ENCODE measurements at regions not wholly inside any gene's neighbourhood (a gene's known extent, or its start where the extent isn't known, plus 50 kb on each side); places are given as distances from the start of the nearest gene placed in this dataset.

DNA sequence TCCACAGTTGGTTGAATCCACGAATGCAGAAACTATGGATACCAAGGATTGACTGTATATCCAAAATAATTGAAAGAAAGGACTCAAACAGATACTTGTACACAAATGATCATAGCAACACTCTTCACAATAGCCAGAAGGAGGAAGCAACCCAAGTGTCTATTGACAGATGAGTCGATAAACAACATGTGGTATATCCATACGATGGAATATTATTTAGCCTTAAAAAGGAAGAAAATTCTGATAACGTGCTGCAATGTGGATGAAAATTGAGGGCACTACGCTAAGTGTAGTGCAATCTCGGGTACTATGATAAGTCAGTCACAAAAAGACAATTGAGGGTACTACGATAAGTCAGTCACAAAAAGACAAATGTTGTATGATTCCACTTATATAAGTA is 83.6 kb upstream of the CPEB4 start:
- H3K27me3 Mint-ChIP-seq (ENCODE audit: low read depth), result no peaks in the 10 kb centered on the region
- CTCF ChIA-PET, result interaction anchor here (0.6 kb wide), 1 partner anchor 523 kb away, joined by 4 read pairs; no protein-coding TSS in a partner anchor
- no peaks in the 10 kb centered on the region; the same call in 1 of the 2 replicates for H3K9me3 Mint-ChIP-seq
- H3K4me3 Mint-ChIP-seq, result no peak overlapping the region
- H3K36me3 Mint-ChIP-seq, result peaks cover 5% of the 10 kb centered on the region
- no peak overlapping the region for H3K27ac Mint-ChIP-seq
- POLR2A ChIA-PET, result no interaction called here
- H3K4me1 Mint-ChIP-seq, result no peaks in the 10 kb centered on the region
- no peak for DNase-seq (ENCODE audit: low spot score)
- ATAC-seq, result no peak
- no peak for TF ChIP-seq ESRRA (CRISPR knock-in tag; IDR thresholded peaks at IDR 0.05; ENCODE audit: borderline replicate concordance)

GRCh38 chr5:173806270-173807035 is 81.7 kb upstream of the CPEB4 start:
- ChIA-PET POLR2A (no interaction called here), CTCF (interaction anchor here (0.6 kb wide), 1 partner anchor 68 kb away, joined by 3 read pairs; no protein-coding TSS in a partner anchor)
- no peak for ATAC-seq
- H3K27me3 Mint-ChIP-seq (ENCODE audit: low read depth), result no peaks in the 10 kb centered on the region
- H3K27ac Mint-ChIP-seq, result no peak overlapping the region
- no peak for TF ChIP-seq ZNF423 (CRISPR knock-in tag; IDR thresholded peaks at IDR 0.05)
- TF ChIP-seq GABPB1 (CRISPR knock-in tag; IDR thresholded peaks at IDR 0.05), result peak; percentile 91
- H3K4me1 Mint-ChIP-seq, result no peaks in the 10 kb centered on the region
- no peak for DNase-seq (ENCODE audit: low spot score)
- H3K36me3 Mint-ChIP-seq, result peaks cover 8% of the 10 kb centered on the region
- no peak overlapping the region for H3K4me3 Mint-ChIP-seq
- peaks cover 13% of the 10 kb centered on the region for H3K9me3 Mint-ChIP-seq

GRCh38 chr5:173807181-173807655 is 80.9 kb upstream of the CPEB4 start:
- ChIA-PET CTCF (interaction anchor here (0.6 to 1.0 kb wide), 2 partner anchors 68 to 165 kb away, joined by 3 read pairs; no protein-coding TSS in a partner anchor), POLR2A (no interaction called here)
- no peak for ATAC-seq

GRCh38 chr5:173808079-173808808 is 79.9 kb upstream of the CPEB4 start:
- POLR2A ChIA-PET, result no interaction called here
- no peak for DNase-seq (ENCODE audit: low spot score)
- Mint-ChIP-seq H3K4me1 (no peaks in the 10 kb centered on the region), H3K27ac (no peak overlapping the region), H3K9me3 (peaks cover 23% of the 10 kb centered on the region), H3K27me3 (ENCODE audit: low read depth) (no peaks in the 10 kb centered on the region), H3K36me3 (peaks cover 8% of the 10 kb centered on the region), H3K4me3 (no peak overlapping the region)
- TF ChIP-seq, protein P1, sequence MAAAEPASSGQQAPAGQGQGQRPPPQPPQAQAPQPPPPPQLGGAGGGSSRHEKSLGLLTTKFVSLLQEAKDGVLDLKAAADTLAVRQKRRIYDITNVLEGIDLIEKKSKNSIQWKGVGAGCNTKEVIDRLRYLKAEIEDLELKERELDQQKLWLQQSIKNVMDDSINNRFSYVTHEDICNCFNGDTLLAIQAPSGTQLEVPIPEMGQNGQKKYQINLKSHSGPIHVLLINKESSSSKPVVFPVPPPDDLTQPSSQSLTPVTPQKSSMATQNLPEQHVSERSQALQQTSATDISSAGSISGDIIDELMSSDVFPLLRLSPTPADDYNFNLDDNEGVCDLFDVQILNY (CRISPR knock-in tag; IDR thresholded peaks at IDR 0.05), result no peak
- TF ChIP-seq AFF4 (CRISPR knock-in tag; IDR thresholded peaks at IDR 0.05; ENCODE audit: borderline replicate concordance), result no peak
- no peak for TF ChIP-seq GRHL2 (CRISPR knock-in tag; IDR thresholded peaks at IDR 0.05; ENCODE audit: insufficient replicate concordance, severe bottlenecking)
- no peak for TF ChIP-seq SOX15 (CRISPR knock-in tag; IDR thresholded peaks at IDR 0.05)
- TF ChIP-seq ZNF671 (CRISPR knock-in tag; IDR thresholded peaks at IDR 0.05), result no peak
- TF ChIP-seq OVOL2 (CRISPR knock-in tag; IDR thresholded peaks at IDR 0.05; ENCODE audit: borderline replicate concordance), result no peak
- no peak for TF ChIP-seq TEAD4 (CRISPR knock-in tag; IDR thresholded peaks at IDR 0.05)
- CTCF ChIA-PET, result interaction anchor here (0.6 to 1.0 kb wide), 2 partner anchors 15 to 164 kb away, joined by 3 to 4 read pairs; no protein-coding TSS in a partner anchor
- no peak for ATAC-seq

More at GRCh38 chr5:173807181-173807655, 80.9 kb upstream of the CPEB4 start:
- H3K36me3 Mint-ChIP-seq, result peaks cover 8% of the 10 kb centered on the region
- H3K4me3 Mint-ChIP-seq, result no peak overlapping the region
- no peak for DNase-seq (ENCODE audit: low spot score)
- H3K27me3 Mint-ChIP-seq (ENCODE audit: low read depth), result no peaks in the 10 kb centered on the region
- H3K27ac Mint-ChIP-seq, result no peak overlapping the region
- H3K9me3 Mint-ChIP-seq, result peaks cover 21% of the 10 kb centered on the region
- TF ChIP-seq EMX1 (CRISPR knock-in tag; IDR thresholded peaks at IDR 0.05) (no peak), AFF4 (CRISPR knock-in tag; IDR thresholded peaks at IDR 0.05; ENCODE audit: borderline replicate concordance) (no peak)
- no peaks in the 10 kb centered on the region for H3K4me1 Mint-ChIP-seq

Data from WTC11 (cell line).